ENCODE measurements at regions not wholly inside any gene's neighbourhood (a gene's known extent, or its start where the extent isn't known, plus 50 kb on each side); places are given as distances from the start of the nearest gene placed in this dataset.

GRCh38 chr6:139903411-139904157, 529.1 kb upstream of the CITED2 start:
- no peaks in the 10 kb centered on the region for H3K9me2 ChIP-seq (ENCODE audit: low read depth, low read length)
- no peak overlapping the region for H2AFZ ChIP-seq (ENCODE audit: low read length)
- H3K36me3 ChIP-seq (ENCODE audit: insufficient read depth, low read length), result no peaks in the 10 kb centered on the region
- H3F3A ChIP-seq (ENCODE audit: insufficient read depth, low read length), result no peaks in the 10 kb centered on the region
- no peaks in the 10 kb centered on the region for H3K9me3 ChIP-seq (ENCODE audit: low read length)
- no peaks in the 10 kb centered on the region for H4K20me1 ChIP-seq (ENCODE audit: insufficient read depth, low read length)
- H3K4me1 ChIP-seq (ENCODE audit: insufficient read depth, low read length, severe bottlenecking), result no peaks in the 10 kb centered on the region
- no peaks in the 10 kb centered on the region for H3K79me2 ChIP-seq (ENCODE audit: insufficient read depth, low read length)
- TF ChIP-seq EZH2 (IDR thresholded peaks at IDR 0.05; ENCODE audit: borderline replicate concordance, low read length) (no peak), CTCF (IDR thresholded peaks at IDR 0.05; ENCODE audit: low read length) (no peak)
- no peak overlapping the region for H3K27ac ChIP-seq (ENCODE audit: low read depth, low read length, poor library complexity, severe bottlenecking)
- no peaks in the 10 kb centered on the region for H3K27me3 ChIP-seq (ENCODE audit: insufficient read depth, low read length)
- no peak overlapping the region for H3K4me2 ChIP-seq (ENCODE audit: low read length)
- no peak overlapping the region for H3K9ac ChIP-seq (ENCODE audit: low read length)
- no peak overlapping the region for H3K4me3 ChIP-seq (ENCODE audit: low read depth, low read length, poor library complexity, severe bottlenecking)

GRCh38 chr6:139895205-139895793, 520.9 kb upstream of the CITED2 start:
- Histone ChIP-seq H3K4me1 (ENCODE audit: insufficient read depth, low read length, severe bottlenecking) (no peaks in the 10 kb centered on the region), H2AFZ (ENCODE audit: low read length) (no peak overlapping the region), H3F3A (ENCODE audit: insufficient read depth, low read length) (no peaks in the 10 kb centered on the region), H3K27me3 (ENCODE audit: insufficient read depth, low read length) (no peaks in the 10 kb centered on the region), H3K9me2 (ENCODE audit: low read depth, low read length) (no peaks in the 10 kb centered on the region), H4K20me1 (ENCODE audit: insufficient read depth, low read length) (no peaks in the 10 kb centered on the region), H3K27ac (ENCODE audit: low read depth, low read length, poor library complexity, severe bottlenecking) (no peak overlapping the region), H3K79me2 (ENCODE audit: insufficient read depth, low read length) (no peaks in the 10 kb centered on the region), H3K9ac (ENCODE audit: low read length) (no peak overlapping the region), H3K4me3 (ENCODE audit: low read depth, low read length, poor library complexity, severe bottlenecking) (no peak overlapping the region), H3K9me3 (ENCODE audit: low read length) (no peaks in the 10 kb centered on the region), H3K36me3 (ENCODE audit: insufficient read depth, low read length) (no peaks in the 10 kb centered on the region), H3K4me2 (ENCODE audit: low read length) (no peak overlapping the region)
- TF ChIP-seq CTCF (IDR thresholded peaks at IDR 0.05; ENCODE audit: low read length), result no peak
- TF ChIP-seq EZH2 (IDR thresholded peaks at IDR 0.05; ENCODE audit: borderline replicate concordance, low read length), result no peak

GRCh38 chr6:139894271-139894670, 519.8 kb upstream of the CITED2 start:
- Histone ChIP-seq H3K9ac (ENCODE audit: low read length) (no peak overlapping the region), H3K9me3 (ENCODE audit: low read length) (no peaks in the 10 kb centered on the region), H4K20me1 (ENCODE audit: insufficient read depth, low read length) (no peaks in the 10 kb centered on the region), H3K4me1 (ENCODE audit: insufficient read depth, low read length, severe bottlenecking) (no peaks in the 10 kb centered on the region), H3K79me2 (ENCODE audit: insufficient read depth, low read length) (no peaks in the 10 kb centered on the region), H2AFZ (ENCODE audit: low read length) (no peak overlapping the region), H3K9me2 (ENCODE audit: low read depth, low read length) (no peaks in the 10 kb centered on the region), H3K4me3 (ENCODE audit: low read depth, low read length, poor library complexity, severe bottlenecking) (no peak overlapping the region), H3K4me2 (ENCODE audit: low read length) (no peak overlapping the region), H3K27ac (ENCODE audit: low read depth, low read length, poor library complexity, severe bottlenecking) (no peak overlapping the region), H3K36me3 (ENCODE audit: insufficient read depth, low read length) (no peaks in the 10 kb centered on the region), H3F3A (ENCODE audit: insufficient read depth, low read length) (no peaks in the 10 kb centered on the region), H3K27me3 (ENCODE audit: insufficient read depth, low read length) (no peaks in the 10 kb centered on the region)
- no peak for TF ChIP-seq CTCF (IDR thresholded peaks at IDR 0.05; ENCODE audit: low read length)
- TF ChIP-seq EZH2 (IDR thresholded peaks at IDR 0.05; ENCODE audit: borderline replicate concordance, low read length), result no peak
